T-helper 2 cell (primary cell): ENCODE measurements at regions not wholly inside any gene's neighbourhood (a gene's known extent, or its start where the extent isn't known, plus 50 kb on each side); places are given as distances from the start of the nearest gene placed in this dataset.
"Not testable (repeated sequence)": the region's sequence is repeated elsewhere in the genome, so short reads cannot be mapped to it uniquely, and the experiment has no call there.

Experiments
- DNase-seq, 5 experiments: peaks; one replicate each; pipeline versions ENCODE4 v3.0.0 to v3.0.0-alpha.2; 2012 to 2022

- DNase-seq = no peak
These were observed 138.6 kb upstream of the APOOL start for GRCh38 chrX:84865113-84865512.

- DNase-seq = not testable (repeated sequence)
These were observed 133.4 kb upstream of the APOOL start for GRCh38 chrX:84870281-84870680.

GRCh38 chrX:84872160-84872771 is 131.4 kb upstream of the APOOL start:
- not testable (repeated sequence) for DNase-seq

- DNase-seq = no peak
These were observed 130.5 kb upstream of the APOOL start for GRCh38 chrX:84873176-84873575.

DNA sequence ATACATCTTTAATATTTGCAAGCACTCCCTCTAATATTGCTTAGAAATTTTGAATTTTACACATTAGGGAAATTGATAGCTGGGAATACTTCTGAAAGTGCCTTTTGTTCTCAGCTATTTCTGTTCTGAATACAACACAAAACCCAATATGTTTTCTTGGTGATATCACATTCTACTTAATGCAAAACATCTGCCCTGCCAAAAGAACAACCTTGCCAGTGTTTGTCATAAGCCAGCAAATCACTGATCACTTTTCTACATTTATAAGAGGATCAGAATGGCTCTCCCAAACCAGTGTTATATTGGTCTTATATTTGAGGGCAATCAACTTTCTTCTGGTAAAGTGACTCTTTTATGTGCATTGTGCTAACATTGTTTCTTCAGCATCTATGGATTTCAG is 126.8 kb upstream of the APOOL start:
- no peak for DNase-seq

DNA sequence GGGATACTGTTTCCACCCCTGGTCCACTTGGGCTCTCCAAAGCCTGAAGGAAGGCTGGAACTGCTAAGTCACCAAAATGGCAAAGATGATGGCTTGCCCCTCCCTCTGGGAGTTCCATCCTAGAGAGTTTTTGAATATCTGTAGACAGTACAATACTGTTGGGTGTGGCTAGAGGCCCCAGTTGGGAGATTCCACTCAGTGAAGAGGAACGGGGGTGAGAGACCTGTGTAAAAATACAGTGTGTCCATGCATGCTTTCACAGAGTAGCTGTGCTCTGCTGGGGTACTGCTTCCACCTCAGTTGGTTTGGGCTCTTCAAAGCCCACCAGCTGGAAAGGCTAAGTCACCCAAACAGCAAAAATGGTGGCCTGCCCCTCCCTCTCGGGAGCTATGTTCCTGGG is 109.8 kb upstream of the APOOL start:
- DNase-seq = no peak

- DNase-seq = no peak
These were observed 96.2 kb upstream of the APOOL start for GRCh38 chrX:84907324-84907968.

DNA sequence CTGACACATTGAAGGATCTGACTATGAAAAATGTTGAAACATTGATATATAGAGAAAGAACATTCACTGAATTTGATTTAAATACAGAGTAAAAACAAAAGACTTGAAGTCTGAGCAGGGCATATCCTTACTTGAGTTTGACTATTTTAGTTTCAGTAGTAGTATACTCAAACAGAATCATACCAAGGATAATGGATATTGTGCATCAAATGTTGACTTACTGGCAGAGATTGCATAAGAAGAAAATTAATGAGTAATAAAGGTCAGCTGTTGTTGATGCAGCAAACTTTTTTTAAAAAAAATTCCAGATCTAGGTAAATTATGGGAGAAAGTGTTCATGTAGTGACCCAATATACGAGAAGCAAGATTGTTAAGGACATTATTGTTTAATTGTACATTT is 94.5 kb upstream of the APOOL start:
- DNase-seq = no peak

- no peak for DNase-seq
These were observed 79.1 kb upstream of the APOOL start for GRCh38 chrX:84924624-84925023.

- DNase-seq = no peak
These were observed 70.9 kb upstream of the APOOL start for GRCh38 chrX:84932814-84933213.

- no peak for DNase-seq
These were observed 69.6 kb upstream of the APOOL start for GRCh38 chrX:84933956-84934556.
